ENCODE measurements at regions not wholly inside any gene's neighbourhood (a gene's known extent, or its start where the extent isn't known, plus 50 kb on each side); places are given as distances from the start of the nearest gene placed in this dataset.
A peak's percentile ranks its signal among the peaks of the same experiment; 100 is the strongest.

DNA sequence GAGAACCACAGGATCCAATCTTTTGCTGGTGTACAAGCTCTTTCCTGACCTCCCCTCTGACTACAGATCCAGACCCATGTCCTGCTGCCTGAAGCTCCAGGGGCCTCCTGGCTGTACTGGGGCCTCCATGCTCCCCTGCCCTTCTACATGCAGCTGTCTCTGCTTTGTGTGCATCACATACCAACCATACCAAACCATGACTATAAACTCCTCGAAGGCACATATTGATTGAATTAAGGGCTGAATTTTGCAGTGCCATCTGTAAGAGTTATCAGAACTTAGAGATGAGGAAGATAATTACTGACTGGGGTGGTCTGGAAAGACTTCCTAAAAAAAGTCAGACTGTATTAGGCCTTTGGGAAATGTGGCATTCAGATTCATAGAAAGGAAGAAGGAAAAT is 139.9 kb upstream of the CXCR4 start:
- POLR2A ChIA-PET = interaction anchor here (1.3 kb wide), 1 partner anchor 23 kb away, joined by 4 read pairs; no protein-coding TSS in a partner anchor
- intact Hi-C loops (cut with DNase I, micrococcal nuclease) = loop anchor here (5.0 to 10.0 kb wide), 3 partner anchors 119 to 333 kb away; partner anchors contain the start of gene CXCR4 (in 1 of the 2)
- Histone ChIP-seq H3K9me3 (ENCODE audit: control insufficient read depth in 1 of 2, insufficient read depth in 1 of 2, low read length in 2 of 2) (no peaks in the 10 kb centered on the region), H3K4me3 (ENCODE audit: low read length) (no peak overlapping the region), H3K4me1 (ENCODE audit: insufficient read depth, low read length) (no peaks in the 10 kb centered on the region), H3K27ac (ENCODE audit: low read depth in 1 of 2, low read length in 2 of 2) (no peak overlapping the region), H3K36me3 (ENCODE audit: insufficient read depth, low read length) (no peaks in the 10 kb centered on the region), H3K27me3 (ENCODE audit: control insufficient read depth in 1 of 2, insufficient read depth in 2 of 2, low read length in 2 of 2) (no peaks in the 10 kb centered on the region)
- TF ChIP-seq, protein P1, sequence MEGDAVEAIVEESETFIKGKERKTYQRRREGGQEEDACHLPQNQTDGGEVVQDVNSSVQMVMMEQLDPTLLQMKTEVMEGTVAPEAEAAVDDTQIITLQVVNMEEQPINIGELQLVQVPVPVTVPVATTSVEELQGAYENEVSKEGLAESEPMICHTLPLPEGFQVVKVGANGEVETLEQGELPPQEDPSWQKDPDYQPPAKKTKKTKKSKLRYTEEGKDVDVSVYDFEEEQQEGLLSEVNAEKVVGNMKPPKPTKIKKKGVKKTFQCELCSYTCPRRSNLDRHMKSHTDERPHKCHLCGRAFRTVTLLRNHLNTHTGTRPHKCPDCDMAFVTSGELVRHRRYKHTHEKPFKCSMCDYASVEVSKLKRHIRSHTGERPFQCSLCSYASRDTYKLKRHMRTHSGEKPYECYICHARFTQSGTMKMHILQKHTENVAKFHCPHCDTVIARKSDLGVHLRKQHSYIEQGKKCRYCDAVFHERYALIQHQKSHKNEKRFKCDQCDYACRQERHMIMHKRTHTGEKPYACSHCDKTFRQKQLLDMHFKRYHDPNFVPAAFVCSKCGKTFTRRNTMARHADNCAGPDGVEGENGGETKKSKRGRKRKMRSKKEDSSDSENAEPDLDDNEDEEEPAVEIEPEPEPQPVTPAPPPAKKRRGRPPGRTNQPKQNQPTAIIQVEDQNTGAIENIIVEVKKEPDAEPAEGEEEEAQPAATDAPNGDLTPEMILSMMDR (IDR thresholded peaks at IDR 0.05) = no peak
- H3K27me3 Mint-ChIP-seq = no peaks in the 10 kb centered on the region
- ATAC-seq (ENCODE audit: poor library complexity) = no peak
- H3K36me3 Mint-ChIP-seq (ENCODE audit: low read depth) = no peaks in the 10 kb centered on the region
- no peak overlapping the region for H3K27ac Mint-ChIP-seq
- H3K9me3 Mint-ChIP-seq = no peaks in the 10 kb centered on the region
- no peak overlapping the region for H3K4me3 Mint-ChIP-seq
- DNase-seq = no peak
- H3K4me1 Mint-ChIP-seq (ENCODE audit: low read depth) = peaks cover 26% of the 10 kb centered on the region
- CTCF ChIA-PET = no interaction called here

DNA sequence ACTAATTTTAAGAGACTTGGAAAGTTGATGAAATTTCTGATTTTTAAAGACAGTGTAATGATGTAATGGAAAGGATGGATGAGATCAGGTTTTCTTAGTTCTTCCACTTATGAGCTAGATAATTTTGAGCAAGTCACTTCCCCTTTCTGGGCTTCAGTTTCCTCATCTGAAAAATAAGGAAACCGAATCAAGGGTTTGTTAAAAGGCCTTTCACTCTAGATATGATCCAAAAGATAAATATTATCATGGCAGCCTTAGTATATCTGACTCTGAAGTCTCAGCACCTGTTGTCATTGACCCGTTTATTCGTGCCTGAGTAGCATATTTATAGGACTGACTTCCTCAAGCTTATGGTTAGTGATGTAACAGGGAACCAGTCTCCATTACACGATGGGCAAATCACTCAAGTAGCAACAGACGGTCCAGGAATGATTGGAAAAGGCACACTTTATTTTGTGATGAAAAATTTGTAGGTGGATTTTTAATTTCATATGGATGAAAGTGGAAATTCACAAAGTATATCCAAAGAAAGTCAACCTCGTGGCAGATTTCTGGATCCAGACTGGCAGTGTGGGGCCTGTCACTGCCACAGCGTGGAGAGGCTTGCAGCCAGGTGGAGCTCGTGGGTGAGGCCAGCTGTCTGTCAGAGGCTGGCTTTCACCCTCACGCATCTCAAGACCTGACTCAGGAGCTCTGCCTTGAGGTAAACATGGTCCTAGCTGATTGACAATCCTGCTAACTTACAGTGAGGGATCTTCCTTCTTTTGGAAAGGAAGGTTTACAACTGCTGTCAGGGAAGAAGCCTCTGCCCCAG is 137.9 kb upstream of the CXCR4 start:
- Histone ChIP-seq H3K36me3 (ENCODE audit: insufficient read depth, low read length) (no peaks in the 10 kb centered on the region), H3K27me3 (ENCODE audit: control insufficient read depth in 1 of 2, insufficient read depth in 2 of 2, low read length in 2 of 2) (no peaks in the 10 kb centered on the region), H3K4me3 (ENCODE audit: low read length) (no peak overlapping the region), H3K4me1 (ENCODE audit: insufficient read depth, low read length) (no peaks in the 10 kb centered on the region), H3K27ac (ENCODE audit: low read depth in 1 of 2, low read length in 2 of 2) (no peak overlapping the region), H3K9me3 (ENCODE audit: control insufficient read depth in 1 of 2, insufficient read depth in 1 of 2, low read length in 2 of 2) (no peaks in the 10 kb centered on the region)
- TF ChIP-seq, protein P1 (IDR thresholded peaks at IDR 0.05) = peak; percentile 45
- ChIA-PET POLR2A (interaction anchor here (0.9 to 1.2 kb wide), 3 partner anchors 11 to 126 kb away, joined by 3 read pairs; no protein-coding TSS in a partner anchor), CTCF (interaction anchor here (1.2 to 1.6 kb wide), 6 partner anchors 11 to 342 kb away, joined by 3 to 6 read pairs (median 4); no protein-coding TSS in a partner anchor)
- ATAC-seq (ENCODE audit: poor library complexity) (peak; percentile 94), DNase-seq (peak in 11 of 14 experiments; percentile 13 to 62 (median 37))
- H3K4me1 Mint-ChIP-seq (ENCODE audit: low read depth) = peaks cover 26% of the 10 kb centered on the region
- no peak overlapping the region for H3K4me3 Mint-ChIP-seq
- H3K27ac Mint-ChIP-seq = peak overlapping the region; percentile 12
- no peaks in the 10 kb centered on the region for H3K27me3 Mint-ChIP-seq
- intact Hi-C loops (cut with DNase I, micrococcal nuclease) = loop anchor here (5.0 to 10.0 kb wide), 3 partner anchors 121 to 331 kb away; partner anchors contain the start of gene CXCR4 (in 1 of the 2)
- H3K9me3 Mint-ChIP-seq = no peaks in the 10 kb centered on the region
- H3K36me3 Mint-ChIP-seq (ENCODE audit: low read depth) = no peaks in the 10 kb centered on the region

DNA sequence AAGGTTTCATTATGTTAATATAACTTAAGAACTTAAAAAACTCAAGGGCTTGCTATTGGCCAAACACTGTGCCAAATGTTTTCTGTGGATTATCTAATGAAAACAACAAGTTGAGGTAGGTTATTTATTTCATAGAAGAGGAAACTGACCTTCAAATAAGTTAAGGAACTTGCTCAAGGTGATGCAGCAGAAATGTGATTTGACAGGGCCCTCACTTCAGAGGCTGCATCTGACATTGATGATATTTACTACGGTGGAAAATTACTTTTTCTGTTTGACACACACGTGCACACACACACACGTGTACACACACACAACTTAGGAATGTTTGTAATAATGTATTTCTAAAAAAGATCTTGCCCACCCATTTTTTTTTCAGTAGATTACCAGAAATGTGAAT is 137.2 kb upstream of the CXCR4 start:
- ChIA-PET CTCF (interaction anchor here (1.2 to 1.6 kb wide), 4 partner anchors 10 to 341 kb away, joined by 3 to 6 read pairs (median 4); no protein-coding TSS in a partner anchor), POLR2A (interaction anchor here (1.2 to 1.4 kb wide), 2 partner anchors 119 to 138 kb away, joined by 3 to 4 read pairs; no protein-coding TSS in a partner anchor)
- Histone ChIP-seq H3K27ac (ENCODE audit: low read depth in 1 of 2, low read length in 2 of 2) (no peak overlapping the region), H3K27me3 (ENCODE audit: control insufficient read depth in 1 of 2, insufficient read depth in 2 of 2, low read length in 2 of 2) (no peaks in the 10 kb centered on the region), H3K4me3 (ENCODE audit: low read length) (no peak overlapping the region), H3K36me3 (ENCODE audit: insufficient read depth, low read length) (no peaks in the 10 kb centered on the region), H3K9me3 (ENCODE audit: control insufficient read depth in 1 of 2, insufficient read depth in 1 of 2, low read length in 2 of 2) (no peaks in the 10 kb centered on the region), H3K4me1 (ENCODE audit: insufficient read depth, low read length) (no peaks in the 10 kb centered on the region)
- intact Hi-C loops (cut with DNase I, micrococcal nuclease) = loop anchor here (5.0 to 10.0 kb wide), 3 partner anchors 122 to 330 kb away; partner anchors contain the start of gene CXCR4 (in 1 of the 2)
- H3K27me3 Mint-ChIP-seq = no peaks in the 10 kb centered on the region
- H3K4me1 Mint-ChIP-seq (ENCODE audit: low read depth) = peaks cover 26% of the 10 kb centered on the region
- no peak overlapping the region for H3K4me3 Mint-ChIP-seq
- H3K9me3 Mint-ChIP-seq = no peaks in the 10 kb centered on the region
- ATAC-seq (ENCODE audit: poor library complexity) = no peak
- no peaks in the 10 kb centered on the region for H3K36me3 Mint-ChIP-seq (ENCODE audit: low read depth)
- DNase-seq = no peak
- peak overlapping the region; percentile 12 for H3K27ac Mint-ChIP-seq
- TF ChIP-seq, protein P1 (IDR thresholded peaks at IDR 0.05) = no peak
